ENCODE measurements at regions not wholly inside any gene's neighbourhood (a gene's known extent, or its start where the extent isn't known, plus 50 kb on each side); places are given as distances from the start of the nearest gene placed in this dataset.

DNA sequence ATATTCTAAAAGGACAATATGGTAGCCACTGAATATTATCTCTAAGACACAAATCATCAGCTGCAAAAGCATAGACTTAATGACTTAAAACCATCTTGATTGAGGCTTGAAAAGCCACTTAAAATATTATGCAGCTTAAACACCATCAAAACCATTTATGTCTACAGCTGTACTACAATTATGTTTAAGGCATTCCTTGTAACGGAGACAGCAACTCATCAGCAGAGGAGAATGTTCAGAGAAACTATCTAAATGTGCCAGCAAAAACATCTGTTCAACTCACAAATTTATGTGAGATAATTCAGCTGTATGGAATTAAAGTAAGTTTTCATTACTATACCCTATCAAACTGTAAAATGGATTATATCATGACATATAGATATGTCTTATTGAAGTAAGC is 147.9 kb upstream of the CTSO start:
- DNase-seq (ENCODE audit: low spot score) = no peak

GRCh38 chr4:156100651-156101050 is 147.0 kb upstream of the CTSO start:
- DNase-seq (ENCODE audit: low spot score) = no peak

- no peak for DNase-seq (ENCODE audit: low spot score)
Measured at GRCh38 chr4:156098805-156099204, 145.1 kb upstream of the CTSO start.

DNA sequence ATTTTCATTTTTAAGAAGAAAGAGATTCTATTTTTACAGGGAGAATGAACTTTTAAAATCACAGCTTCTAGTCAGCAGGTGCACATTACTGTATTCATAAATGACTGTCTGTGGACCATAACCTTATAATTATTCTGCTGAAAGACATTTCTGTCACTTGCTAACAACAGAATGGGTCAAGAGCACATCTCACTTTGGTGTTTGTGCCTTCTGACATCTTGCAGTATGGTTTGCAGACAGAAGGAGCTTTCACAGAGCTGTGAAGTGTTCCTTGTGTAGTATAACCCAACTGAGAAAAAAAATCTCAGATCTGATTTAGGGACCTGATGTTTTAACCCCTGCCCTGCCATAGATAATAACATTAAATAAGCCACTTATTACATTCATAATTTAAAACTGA is 131.4 kb upstream of the CTSO start:
- DNase-seq (ENCODE audit: low spot score) = no peak

GRCh38 chr4:156084373-156084772 is 130.7 kb upstream of the CTSO start:
- no peak for DNase-seq (ENCODE audit: low spot score)

- no peak for DNase-seq (ENCODE audit: low spot score)
Measured at GRCh38 chr4:156073976-156074375, 120.3 kb upstream of the CTSO start.

GRCh38 chr4:156060661-156061060 is 107.0 kb upstream of the CTSO start:
- no peak for DNase-seq (ENCODE audit: low spot score)

DNA sequence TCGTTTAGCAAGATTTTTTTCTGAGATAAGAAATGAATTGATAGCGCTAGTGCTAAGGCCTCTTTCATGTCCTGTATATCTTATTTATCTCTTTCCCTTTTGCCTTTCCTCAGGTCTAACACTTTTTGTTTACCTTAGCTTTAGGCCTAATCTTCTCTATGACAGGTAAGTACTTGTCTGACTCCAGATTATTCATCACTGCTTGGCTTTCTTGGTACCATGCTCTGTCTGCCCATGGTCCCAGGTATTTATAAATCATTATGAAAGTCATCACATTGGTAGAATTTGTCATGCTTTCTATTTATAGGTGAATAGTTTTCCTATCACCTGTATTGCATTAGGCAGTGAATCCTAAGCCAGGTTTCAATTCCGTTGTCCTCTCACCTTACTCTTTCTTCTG is 99.5 kb upstream of the CTSO start:
- DNase-seq (ENCODE audit: low spot score) = no peak

DNA sequence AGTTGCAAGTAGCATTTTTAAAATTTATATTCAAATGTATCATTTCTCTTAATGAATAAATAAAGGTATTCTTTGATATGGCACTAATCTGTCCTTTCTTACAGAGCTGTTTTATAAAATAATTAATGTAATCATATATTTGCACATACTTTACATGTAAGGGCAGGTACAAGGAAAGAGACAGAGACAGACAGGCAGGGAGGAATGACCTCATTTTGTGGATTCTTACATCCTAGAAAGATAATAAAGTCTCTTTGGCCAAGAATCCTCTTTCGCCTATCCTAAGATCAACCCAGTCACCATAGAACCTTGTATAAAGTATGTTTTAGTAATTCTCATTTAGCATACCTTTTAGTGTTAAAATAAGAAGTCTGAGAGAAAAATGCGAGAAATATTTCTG is 98.5 kb upstream of the CTSO start:
- no peak for DNase-seq (ENCODE audit: low spot score)

DNA sequence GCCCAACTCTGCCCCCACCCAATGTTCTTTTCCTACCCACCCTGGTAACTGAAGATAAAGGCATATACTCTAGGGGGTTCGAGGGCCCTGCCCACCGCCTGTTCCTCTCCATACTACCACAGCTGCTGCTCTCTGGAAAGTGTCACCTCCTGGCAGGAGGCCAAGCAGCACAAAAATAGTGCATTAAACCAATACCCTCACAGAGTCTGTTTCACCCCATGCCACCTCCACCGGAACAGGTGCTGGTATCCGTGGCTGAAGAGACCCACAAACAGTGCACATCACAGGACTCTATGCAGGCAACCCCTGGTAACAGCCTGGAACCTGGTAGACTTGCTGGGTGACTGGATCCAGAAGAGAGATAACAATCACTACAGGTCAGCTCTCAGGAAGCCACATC is 85.1 kb upstream of the CTSO start:
- no peak for DNase-seq (ENCODE audit: low spot score)

DNA sequence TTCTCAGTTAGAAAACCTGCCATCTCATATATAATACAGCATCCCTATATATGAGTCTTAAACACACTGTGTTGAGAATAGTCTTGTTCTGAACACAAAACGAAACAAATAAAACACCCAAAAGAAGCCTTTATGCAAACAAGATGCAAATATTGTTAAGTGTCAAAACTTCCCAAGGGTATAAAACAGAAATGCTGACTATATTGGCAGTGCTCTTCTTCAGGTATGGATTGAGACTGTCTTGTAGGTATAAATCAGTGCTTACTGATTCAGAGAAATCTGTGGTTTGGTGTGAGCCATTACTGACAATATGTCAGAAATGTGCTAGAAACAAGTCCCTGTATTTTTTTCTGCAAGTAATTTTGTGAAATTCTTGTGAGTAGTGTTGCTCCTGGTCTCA is 82.8 kb upstream of the CTSO start:
- no peak for DNase-seq (ENCODE audit: low spot score)

GRCh38 chr4:156029691-156030090 is 76.0 kb upstream of the CTSO start:
- no peak for DNase-seq (ENCODE audit: low spot score)

- DNase-seq (ENCODE audit: low spot score) = no peak
Measured at GRCh38 chr4:156021298-156021697, 67.6 kb upstream of the CTSO start.

DNA sequence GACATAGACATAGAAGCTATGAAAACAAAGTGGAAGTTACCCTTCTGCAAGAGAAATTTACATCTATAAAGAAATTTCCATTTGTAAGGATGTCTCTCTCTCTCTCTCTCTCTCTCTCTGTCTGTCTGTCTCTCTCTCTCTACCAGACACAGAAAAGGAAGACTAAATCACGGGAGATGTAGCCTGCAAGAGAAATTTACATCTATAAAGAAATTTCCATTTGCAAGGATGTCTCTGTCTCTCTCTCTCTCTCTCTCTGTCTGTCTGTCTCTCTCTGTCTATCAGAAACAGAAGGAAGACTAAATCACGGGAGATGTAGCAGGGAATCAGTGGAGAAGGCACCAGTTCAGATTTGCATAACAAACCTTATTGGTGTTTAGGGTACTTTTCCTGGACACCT is 65.6 kb upstream of the CTSO start:
- DNase-seq (ENCODE audit: low spot score) = no peak

DNA sequence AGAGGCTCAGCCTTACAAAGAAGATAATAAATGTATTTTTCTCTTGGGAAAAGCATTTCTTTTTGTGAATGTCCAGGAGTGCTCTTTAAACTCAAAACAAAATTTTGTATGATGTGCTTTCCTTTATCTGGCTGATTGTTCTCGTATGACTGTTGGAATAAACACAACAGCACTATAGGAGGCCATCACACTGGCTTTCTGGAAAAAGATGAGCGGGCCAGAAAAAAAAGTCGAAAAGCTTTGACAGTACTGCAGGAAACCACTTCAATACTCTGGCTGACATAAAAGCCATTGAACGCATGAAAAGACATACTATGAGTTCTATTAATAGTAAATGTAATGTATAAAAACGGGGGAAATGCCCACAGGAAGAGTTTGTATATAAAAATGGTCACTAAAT is 64.7 kb upstream of the CTSO start:
- DNase-seq (ENCODE audit: low spot score) = no peak

- DNase-seq (ENCODE audit: low spot score) = no peak
Measured at GRCh38 chr4:156015781-156016180, 62.1 kb upstream of the CTSO start.

DNA sequence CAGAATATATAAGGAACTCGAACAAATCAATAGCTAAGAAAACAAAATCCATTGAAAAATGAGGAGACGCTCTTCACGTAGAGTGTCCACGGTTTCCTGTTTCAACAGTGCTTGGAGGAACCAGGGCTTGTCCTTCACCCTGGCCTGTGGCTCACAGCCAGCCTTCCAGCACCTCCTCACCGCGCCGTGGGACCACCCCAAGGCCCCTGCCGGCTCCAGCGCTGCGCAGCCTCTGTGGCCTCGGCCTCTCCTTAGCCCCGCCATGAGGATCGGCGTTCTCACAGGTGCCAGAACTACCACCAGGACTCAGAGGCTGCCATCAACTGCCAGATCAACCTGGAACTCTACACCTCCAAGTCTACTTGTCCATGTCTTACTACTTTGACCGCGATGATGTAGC is 52.5 kb upstream of the CTSO start:
- DNase-seq (ENCODE audit: low spot score) = no peak

Data from pons (tissue), 1 donor.